SU-DHL-6 (cell line): ENCODE measurements at regions not wholly inside any gene's neighbourhood (a gene's known extent, or its start where the extent isn't known, plus 50 kb on each side); places are given as distances from the start of the nearest gene placed in this dataset.

Experiments
- H2AFZ ChIP-seq: fragments of 200-600 bp; sonication (generic); 2 replicates; pipeline ENCODE4 v1.6.1; 2014; ENCODE audit warnings: low read depth, mild to moderate bottlenecking, moderate library complexity, mixed read lengths, antibody characterized with exemption, low read length; ENCODE audit not compliant: severe bottlenecking
- H3F3A ChIP-seq: fragments of 200-600 bp; shearing (Covaris generic); 2 replicates; pipeline ENCODE4 v1.6.0; 2016; ENCODE audit warnings: antibody characterized with exemption, mild to moderate bottlenecking; ENCODE audit not compliant: insufficient read depth
- H3K27ac ChIP-seq: fragments of 200-600 bp; sonication (generic); 2 replicates; pipeline ENCODE4 v1.5.1; 2016; ENCODE audit warnings: low read depth, mild to moderate bottlenecking, low read length, moderate library complexity, mixed read lengths
- H3K27me3 ChIP-seq: fragments of 200-600 bp; sonication (generic), shearing (Covaris generic); 2 replicates; pipeline ENCODE4 v1.6.0; 2014; ENCODE audit warnings: mild to moderate bottlenecking, low read length
- H3K36me3 ChIP-seq: fragments of 200-600 bp; sonication (generic); 2 replicates; pipeline ENCODE4 v1.6.1; 2014; ENCODE audit warnings: mild to moderate bottlenecking, low read length, mixed read lengths
- H3K4me2 ChIP-seq: fragments of 300-600, 200-600 bp; shearing (Covaris generic), sonication (generic); 2 replicates; pipeline ENCODE4 v1.6.0; 2014; ENCODE audit warnings: low read length, low read depth, mild to moderate bottlenecking; ENCODE audit not compliant: poor library complexity, severe bottlenecking
- H3K4me3 ChIP-seq: fragments of 200-600 bp; sonication (generic); 2 replicates; pipeline ENCODE4 v1.5.1; 2014; ENCODE audit warnings: antibody characterized with exemption, low read length, mild to moderate bottlenecking, mixed read lengths; ENCODE audit not compliant: insufficient read depth, poor library complexity, severe bottlenecking
- H3K79me2 ChIP-seq: fragments of 200-600 bp; sonication (generic); 2 replicates; pipeline ENCODE4 v1.6.1; 2014; ENCODE audit warnings: mild to moderate bottlenecking, low read length, moderate library complexity; ENCODE audit not compliant: insufficient read depth
- H3K9ac ChIP-seq: fragments of 200-600 bp; sonication (generic); 2 replicates; pipeline ENCODE4 v1.7.0; 2014; ENCODE audit warnings: mild to moderate bottlenecking, low read length
- H3K9me2 ChIP-seq: fragments of 200-600 bp; sonication (generic); replicated peaks from 2 replicates; pipeline ENCODE4 v1.6.1; 2014; ENCODE audit warnings: low read length; ENCODE audit not compliant: insufficient read depth
- H3K9me3 ChIP-seq: fragments of 200-600 bp; sonication (generic); 2 replicates; pipeline ENCODE4 v1.6.1; 2014; ENCODE audit warnings: low read length, mixed read lengths; ENCODE audit not compliant: insufficient read depth
- H4K20me1 ChIP-seq: fragments of 200-600 bp; sonication (generic); 2 replicates; pipeline ENCODE4 v1.6.1; 2014; ENCODE audit warnings: low read depth, mild to moderate bottlenecking, antibody characterized with exemption, low read length, moderate library complexity, mixed read lengths
- CTCF ChIP-seq: fragments of 200-600 bp; sonication (generic); IDR thresholded peaks from one replicate; pipeline ENCODE4 v1.5.1; 2017; ENCODE audit warnings: antibody characterized with exemption, mild to moderate bottlenecking, low read length, moderate library complexity; ENCODE audit not compliant: insufficient read depth, poor library complexity, severe bottlenecking
- EZH2phosphoT487 ChIP-seq: fragments of 200-600 bp; sonication (generic), shearing (Covaris generic); conservative IDR thresholded peaks from 2 replicates; pipeline ENCODE4 v1.6.1; 2018; ENCODE audit warnings: mild to moderate bottlenecking, antibody characterized with exemption, low read length, moderate library complexity, mixed read lengths

GRCh38 chr13:103388839-103389238, 322.6 kb upstream of the SLC10A2 start:
- Histone ChIP-seq H3K27me3 (no peaks in the 10 kb centered on the region), H3K79me2 (no peaks in the 10 kb centered on the region), H3K9me2 (no peaks in the 10 kb centered on the region), H3K4me3 (no peak overlapping the region), H3K27ac (no peak overlapping the region), H2AFZ (no peak overlapping the region), H3K9ac (no peak overlapping the region), H4K20me1 (no peaks in the 10 kb centered on the region), H3K4me2 (no peak overlapping the region), H3F3A (no peaks in the 10 kb centered on the region), H3K36me3 (no peaks in the 10 kb centered on the region), H3K9me3 (no peaks in the 10 kb centered on the region)
- TF ChIP-seq EZH2phosphoT487 (no peak), CTCF (no peak)

DNA sequence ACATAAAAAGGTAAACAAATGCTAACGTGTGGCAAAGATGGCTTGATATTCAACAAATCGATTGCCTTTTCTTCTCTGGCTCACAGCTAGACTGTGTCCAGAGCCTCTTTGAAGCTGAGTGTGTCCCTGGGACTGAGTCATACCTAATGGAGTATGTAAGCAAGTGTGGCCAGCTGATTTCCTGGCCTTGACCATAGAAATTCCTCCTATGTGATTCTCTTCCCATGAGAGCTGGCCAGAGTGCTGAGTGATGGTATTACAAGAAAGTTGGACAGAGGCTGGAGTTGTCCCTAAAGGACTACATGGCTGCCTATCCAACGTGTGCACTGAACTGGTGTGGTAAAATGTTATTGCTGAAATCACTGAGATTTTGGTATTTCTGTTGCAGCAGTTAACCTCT, 320.1 kb upstream of the SLC10A2 start:
- Histone ChIP-seq H3F3A (no peaks in the 10 kb centered on the region), H3K4me3 (no peak overlapping the region), H3K9ac (no peak overlapping the region), H2AFZ (no peak overlapping the region), H3K79me2 (no peaks in the 10 kb centered on the region), H3K36me3 (no peaks in the 10 kb centered on the region), H3K9me3 (peaks cover 7% of the 10 kb centered on the region; the same call in 1 of the 2 replicates), H3K27me3 (no peaks in the 10 kb centered on the region), H3K27ac (no peak overlapping the region), H3K4me2 (no peak overlapping the region), H4K20me1 (no peaks in the 10 kb centered on the region), H3K9me2 (no peaks in the 10 kb centered on the region)
- TF ChIP-seq CTCF (no peak), EZH2phosphoT487 (no peak)

DNA sequence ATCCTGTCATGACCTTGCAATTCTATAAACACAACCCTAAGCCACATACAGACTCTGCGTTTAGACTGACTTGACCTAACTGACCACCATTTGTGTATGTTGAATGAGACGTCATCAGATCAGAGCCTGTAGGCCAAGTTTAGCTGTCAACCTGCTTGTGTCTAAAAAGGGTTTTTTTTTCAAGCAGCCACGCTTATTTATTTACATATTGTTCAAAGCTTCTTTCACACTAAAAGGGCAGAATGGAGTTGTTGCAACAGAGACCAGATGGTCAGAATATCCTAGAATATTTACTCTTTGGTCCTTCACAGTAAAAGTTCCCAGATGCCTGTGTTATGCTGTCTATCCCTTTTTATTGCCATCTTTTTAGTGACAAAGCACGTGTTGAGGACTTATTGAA, 307.7 kb upstream of the SLC10A2 start:
- H4K20me1 ChIP-seq: no peaks in the 10 kb centered on the region
- H3K4me3 ChIP-seq: no peak overlapping the region
- H3F3A ChIP-seq: no peaks in the 10 kb centered on the region
- no peaks in the 10 kb centered on the region for H3K79me2 ChIP-seq
- H3K36me3 ChIP-seq: no peaks in the 10 kb centered on the region
- H3K27ac ChIP-seq: no peak overlapping the region
- H3K9me3 ChIP-seq: no peaks in the 10 kb centered on the region
- no peaks in the 10 kb centered on the region for H3K9me2 ChIP-seq
- H3K9ac ChIP-seq: no peak overlapping the region
- no peak for TF ChIP-seq CTCF
- H3K27me3 ChIP-seq: no peaks in the 10 kb centered on the region
- no peak overlapping the region for H2AFZ ChIP-seq
- H3K4me2 ChIP-seq: no peak overlapping the region

GRCh38 chr13:103371271-103371670, 305.1 kb upstream of the SLC10A2 start:
- no peak overlapping the region for H3K9ac ChIP-seq
- H3K9me2 ChIP-seq: no peaks in the 10 kb centered on the region

More at GRCh38 chr13:103371271-103371670, 305.1 kb upstream of the SLC10A2 start:
- H3K27ac ChIP-seq: no peak overlapping the region
- no peaks in the 10 kb centered on the region for H4K20me1 ChIP-seq
- no peaks in the 10 kb centered on the region for H3F3A ChIP-seq
- H2AFZ ChIP-seq: no peak overlapping the region
- H3K4me2 ChIP-seq: no peak overlapping the region
- H3K36me3 ChIP-seq: no peaks in the 10 kb centered on the region
- H3K27me3 ChIP-seq: no peaks in the 10 kb centered on the region
- no peaks in the 10 kb centered on the region for H3K79me2 ChIP-seq
- no peak overlapping the region for H3K4me3 ChIP-seq
- no peaks in the 10 kb centered on the region for H3K9me3 ChIP-seq
- TF ChIP-seq EZH2phosphoT487: no peak
- TF ChIP-seq CTCF: no peak
